Tibial artery (tissue), 4 donors: ENCODE measurements at regions not wholly inside any gene's neighbourhood (a gene's known extent, or its start where the extent isn't known, plus 50 kb on each side); places are given as distances from the start of the nearest gene placed in this dataset.

Experiments used
- DNase-seq, 2 donors: peaks; one replicate each; pipeline ENCODE4 v3.0.0-alpha.2; 2019
- H3K27ac ChIP-seq, 2 donors: fragments of 200-600 bp; sonication (generic) in 1 of 2; 1 replicate in 1 of 2; 2 replicates in 1 of 2; pipeline ENCODE4 v1.5.1; 2018 to 2019; ENCODE audit warnings: mild to moderate bottlenecking in 1 of 2
- H3K27me3 ChIP-seq, 2 donors: fragments of 200-600 bp; sonication (generic) in 1 of 2; one replicate each; pipeline versions ENCODE4 v1.5.1 to v1.6.0; 2016 to 2019
- H3K36me3 ChIP-seq, 3 donors: fragments of 200-600 bp; sonication (generic) in 2 of 3; one replicate each; pipeline ENCODE4 v1.5.1; 2016 to 2019; ENCODE audit warnings: mild to moderate bottlenecking in 2 of 3
- H3K4me1 ChIP-seq, 4 donors: fragments of 200-600 bp; sonication (generic) in 2 of 4; 1 replicate in 3 of 4; 2 replicates in 1 of 4; pipeline ENCODE4 v1.5.1; 2016 to 2019
- H3K4me3 ChIP-seq, 2 donors: fragments of 200-600 bp; sonication (generic) in 1 of 2; 1 replicate in 1 of 2; 2 replicates in 1 of 2; pipeline ENCODE4 v1.5.1; 2018 to 2019; ENCODE audit warnings: mild to moderate bottlenecking in 2 of 2
- H3K9me3 ChIP-seq, 3 donors: fragments of 200-600 bp; sonication (generic) in 1 of 3; one replicate each; pipeline ENCODE4 v1.5.1; 2016 to 2019
- CTCF ChIP-seq, 2 experiments: fragments of 200-600 bp in 1 of 2; fragments of 450-650 bp in 1 of 2; IDR thresholded peaks; one replicate each; pipeline ENCODE4 v1.5.1; 2017 to 2019; ENCODE audit warnings: antibody characterized with exemption in 2 of 2, mild to moderate bottlenecking in 1 of 2, moderate library complexity in 1 of 2
- intact Hi-C: fragments of 100-400 bp; cut with DNase I; formaldehyde crosslinking; loops from one replicate; pipeline ENCODE4 v1.15.0; 2023; ENCODE audit warnings: low total_unique reads

GRCh38 chr5:155260798-155261197 lies 247.2 kb downstream of the KIF4B start:
- no peaks in the 10 kb centered on the region for H3K9me3 ChIP-seq
- peaks cover 0 to 14% (median 8%) of the 10 kb centered on the region in 4 donors for H3K4me1 ChIP-seq
- TF ChIP-seq CTCF (IDR thresholded peaks at IDR 0.05) = no peak
- H3K27me3 ChIP-seq = peaks cover 0 to 2% of the 10 kb centered on the region in 2 donors
- no peaks in the 10 kb centered on the region for H3K36me3 ChIP-seq
- no peak overlapping the region for H3K27ac ChIP-seq
- intact Hi-C loops = no loop called here
- no peak for DNase-seq
- no peak overlapping the region for H3K4me3 ChIP-seq

GRCh38 chr5:155263381-155263780 lies 249.8 kb downstream of the KIF4B start:
- H3K4me1 ChIP-seq = peaks cover 0 to 5% (median 3%) of the 10 kb centered on the region in 4 donors
- no peak for TF ChIP-seq CTCF (IDR thresholded peaks at IDR 0.05)
- H3K4me3 ChIP-seq = no peak overlapping the region
- DNase-seq = no peak
- peaks cover 0 to 2% of the 10 kb centered on the region in 2 donors for H3K27me3 ChIP-seq
- H3K27ac ChIP-seq = no peak overlapping the region
- no peaks in the 10 kb centered on the region for H3K9me3 ChIP-seq
- H3K36me3 ChIP-seq = no peaks in the 10 kb centered on the region
- intact Hi-C loops = no loop called here

GRCh38 chr5:155264809-155265208 lies 251.3 kb downstream of the KIF4B start:
- no peak for TF ChIP-seq CTCF (IDR thresholded peaks at IDR 0.05)
- Histone ChIP-seq H3K27me3 (peaks cover 0 to 2% of the 10 kb centered on the region in 2 donors), H3K4me3 (no peak overlapping the region), H3K9me3 (no peaks in the 10 kb centered on the region), H3K4me1 (no peaks in the 10 kb centered on the region), H3K27ac (no peak overlapping the region), H3K36me3 (no peaks in the 10 kb centered on the region)
- intact Hi-C loops = no loop called here
- DNase-seq = no peak

GRCh38 chr5:155268770-155269425 lies 255.3 kb downstream of the KIF4B start:
- H3K4me3 ChIP-seq = no peak overlapping the region
- TF ChIP-seq CTCF (IDR thresholded peaks at IDR 0.05) = no peak
- no peaks in the 10 kb centered on the region for H3K36me3 ChIP-seq
- no peaks in the 10 kb centered on the region for H3K4me1 ChIP-seq
- no peaks in the 10 kb centered on the region for H3K9me3 ChIP-seq
- DNase-seq = no peak
- intact Hi-C loops = no loop called here
- H3K27ac ChIP-seq = no peak overlapping the region
- H3K27me3 ChIP-seq = peaks cover 0 to under 1% of the 10 kb centered on the region in 2 donors

- Histone ChIP-seq H3K27ac (no peak overlapping the region), H3K4me1 (no peaks in the 10 kb centered on the region), H3K9me3 (no peaks in the 10 kb centered on the region), H3K4me3 (no peak overlapping the region), H3K36me3 (no peaks in the 10 kb centered on the region), H3K27me3 (no peaks in the 10 kb centered on the region)
- intact Hi-C loops = no loop called here
- TF ChIP-seq CTCF (IDR thresholded peaks at IDR 0.05) = no peak
- DNase-seq = no peak
Observed at GRCh38 chr5:155270725-155271124, 257.2 kb downstream of the KIF4B start.

GRCh38 chr5:155274484-155274883 lies 260.9 kb downstream of the KIF4B start:
- Histone ChIP-seq H3K4me3 (no peak overlapping the region), H3K27ac (no peak overlapping the region), H3K36me3 (no peaks in the 10 kb centered on the region), H3K9me3 (no peaks in the 10 kb centered on the region), H3K4me1 (no peaks in the 10 kb centered on the region), H3K27me3 (no peaks in the 10 kb centered on the region)
- no peak for DNase-seq
- intact Hi-C loops = no loop called here
- no peak for TF ChIP-seq CTCF (IDR thresholded peaks at IDR 0.05)
